ENCODE measurements at regions not wholly inside any gene's neighbourhood (a gene's known extent, or its start where the extent isn't known, plus 50 kb on each side); places are given as distances from the start of the nearest gene placed in this dataset.

- no peaks in the 10 kb centered on the region; the same call in 1 of the 2 replicates for H3K36me3 Mint-ChIP-seq (ENCODE audit: low read depth)
- H3K9me3 Mint-ChIP-seq, result no peaks in the 10 kb centered on the region
- no peaks in the 10 kb centered on the region for H3K4me1 Mint-ChIP-seq (ENCODE audit: low read depth)
- H3K27me3 Mint-ChIP-seq (ENCODE audit: insufficient read depth), result peaks cover 50% of the 10 kb centered on the region
- TF ChIP-seq CTCF (IDR thresholded peaks at IDR 0.05), result no peak
- no peak overlapping the region for H3K4me3 Mint-ChIP-seq
- no peak for DNase-seq
- no peak overlapping the region for H3K27ac Mint-ChIP-seq
Measured at GRCh38 chr2:173829727-173830126, 135.4 kb downstream of the SP3 start.

GRCh38 chr2:173830170-173830569 is 135.0 kb downstream of the SP3 start:
- DNase-seq, result no peak
- Mint-ChIP-seq H3K36me3 (ENCODE audit: low read depth) (no peaks in the 10 kb centered on the region; the same call in 1 of the 2 replicates), H3K27ac (no peak overlapping the region), H3K4me3 (no peak overlapping the region), H3K9me3 (no peaks in the 10 kb centered on the region), H3K27me3 (ENCODE audit: insufficient read depth) (peaks cover 55% of the 10 kb centered on the region), H3K4me1 (ENCODE audit: low read depth) (no peaks in the 10 kb centered on the region)
- no peak for TF ChIP-seq CTCF (IDR thresholded peaks at IDR 0.05)

- Mint-ChIP-seq H3K36me3 (ENCODE audit: low read depth) (no peaks in the 10 kb centered on the region; the same call in 1 of the 2 replicates), H3K27ac (no peak overlapping the region), H3K27me3 (ENCODE audit: insufficient read depth) (peaks cover 50% of the 10 kb centered on the region), H3K4me1 (ENCODE audit: low read depth) (no peaks in the 10 kb centered on the region), H3K9me3 (no peaks in the 10 kb centered on the region), H3K4me3 (no peak overlapping the region)
- TF ChIP-seq CTCF (IDR thresholded peaks at IDR 0.05), result no peak
- DNase-seq, result no peak
Measured at GRCh38 chr2:173831312-173832229, 133.6 kb downstream of the SP3 start.

GRCh38 chr2:173834141-173834540 is 131.0 kb downstream of the SP3 start:
- Mint-ChIP-seq H3K27me3 (ENCODE audit: insufficient read depth) (peaks cover 45% of the 10 kb centered on the region), H3K36me3 (ENCODE audit: low read depth) (no peaks in the 10 kb centered on the region; the same call in 1 of the 2 replicates), H3K27ac (no peak overlapping the region), H3K9me3 (no peaks in the 10 kb centered on the region), H3K4me1 (ENCODE audit: low read depth) (no peaks in the 10 kb centered on the region), H3K4me3 (no peak overlapping the region)
- no peak for DNase-seq
- no peak for TF ChIP-seq CTCF (IDR thresholded peaks at IDR 0.05)

- no peak for DNase-seq
- Mint-ChIP-seq H3K4me1 (ENCODE audit: low read depth) (no peaks in the 10 kb centered on the region), H3K27ac (no peak overlapping the region), H3K36me3 (ENCODE audit: low read depth) (no peaks in the 10 kb centered on the region; the same call in 1 of the 2 replicates), H3K27me3 (ENCODE audit: insufficient read depth) (peaks cover 41% of the 10 kb centered on the region), H3K9me3 (no peaks in the 10 kb centered on the region), H3K4me3 (no peak overlapping the region)
- no peak for TF ChIP-seq CTCF (IDR thresholded peaks at IDR 0.05)
Measured at GRCh38 chr2:173835726-173836125, 129.4 kb downstream of the SP3 start.

Measured in HFFc6 (cell line).